B cell (primary cell): ENCODE measurements at regions not wholly inside any gene's neighbourhood (a gene's known extent, or its start where the extent isn't known, plus 50 kb on each side); places are given as distances from the start of the nearest gene placed in this dataset.

Source experiments
- ATAC-seq: fragments of 200-7000 bp; cut with Tn5 transposase; one replicate; pipeline ENCODE4 v1.10.0; 2021; ENCODE audit warnings: low read depth, mild to moderate bottlenecking, moderate number of reproducible peaks, moderate library complexity
- CTCF ChIA-PET: fragments of 350-600 bp; sonication (Branson Sonifier 250); formaldehyde crosslinking; loops from one replicate; lab custom pipeline; 2021; ENCODE audit warnings: antibody characterized with exemption, inconsistent platforms; lab: Charles Lee
- POLR2A ChIA-PET: fragments of 350-600 bp; sonication (Branson Sonifier 250); formaldehyde crosslinking; loops from one replicate; lab custom pipeline; 2021; ENCODE audit warnings: antibody characterized with exemption; lab: Charles Lee
- DNase-seq: peaks from one replicate; pipeline ENCODE4 v3.0.0; 2013
- H2AFZ ChIP-seq: 2 replicates; pipeline ENCODE4 v1.6.1; 2012; ENCODE audit warnings: mild to moderate bottlenecking, low read depth, low read length; ENCODE audit not compliant: insufficient read depth, poor library complexity, severe bottlenecking
- H3K27ac ChIP-seq, 2 donors: 1 replicate in 1 of 2; 2 replicates in 1 of 2; pipeline ENCODE4 v1.5.1; 2012 to 2013; ENCODE audit warnings: low read length in 2 of 2, mild to moderate bottlenecking in 2 of 2, moderate library complexity in 1 of 2
- H3K27me3 ChIP-seq, 4 experiments: fragments of 200-600 bp in 1 of 4; sonication (generic) in 1 of 4; replicated peaks in 1 of 4; 1 replicate in 2 of 4; 2 replicates in 2 of 4; pipeline versions ENCODE4 v1.6.1 to v1.7.0; 2013 to 2016; ENCODE audit warnings: low read length in 3 of 4, mild to moderate bottlenecking in 2 of 4, mixed read lengths in 1 of 4, moderate library complexity in 1 of 4; ENCODE audit not compliant: insufficient read depth in 4 of 4, control insufficient read depth in 3 of 4; ENCODE audit errors: control extremely low read depth in 1 of 4
- H3K36me3 ChIP-seq, 2 experiments: replicated peaks in 1 of 2; 1 replicate in 1 of 2; 2 replicates in 1 of 2; pipeline versions ENCODE4 v1.6.1 to v1.7.1; 2013; ENCODE audit warnings: low read length in 1 of 2; ENCODE audit not compliant: insufficient read depth in 2 of 2, control insufficient read depth in 1 of 2; ENCODE audit errors: control extremely low read depth in 1 of 2, extremely low read depth in 1 of 2
- H3K4me1 ChIP-seq, 2 donors: fragments of 200-600 bp in 1 of 2; sonication (generic) in 1 of 2; 1 replicate in 1 of 2; 2 replicates in 1 of 2; pipeline versions ENCODE4 v1.5.1 to v1.6.1; 2013 to 2017; ENCODE audit warnings: low read length in 2 of 2; ENCODE audit not compliant: control insufficient read depth in 2 of 2, insufficient read depth in 2 of 2
- H3K4me2 ChIP-seq: replicated peaks from 2 replicates; pipeline ENCODE3; 2012; ENCODE audit warnings: mild to moderate bottlenecking, low read depth, low read length; ENCODE audit not compliant: poor library complexity, severe bottlenecking
- H3K4me3 ChIP-seq, 5 experiments: fragments of 200-600 bp in 1 of 5; sonication (generic) in 1 of 5; 1 replicate in 3 of 5; 2 replicates in 2 of 5; pipeline versions ENCODE4 v1.5.1 to v1.7.0; 2011 to 2016; ENCODE audit warnings: low read length in 4 of 5, mild to moderate bottlenecking in 4 of 5, low read depth in 2 of 5, control low read depth in 1 of 5, moderate library complexity in 1 of 5; ENCODE audit not compliant: insufficient read depth in 1 of 5; ENCODE audit errors: control extremely low read depth in 1 of 5, extremely low read depth in 1 of 5
- H3K79me2 ChIP-seq: fragments of 200-600 bp; sonication (generic); one replicate; pipeline ENCODE4 v1.6.0; 2016; ENCODE audit warnings: low read length; ENCODE audit not compliant: control insufficient read depth, insufficient read depth
- H3K9ac ChIP-seq: fragments of 200-600 bp; sonication (generic); 2 replicates; pipeline ENCODE4 v1.6.1; 2017; ENCODE audit warnings: mild to moderate bottlenecking, low read length, moderate library complexity
- H3K9me3 ChIP-seq, 3 donors: one replicate each; pipeline versions ENCODE4 v1.6.1 to v1.7.1; 2013; ENCODE audit warnings: low read length in 2 of 3; ENCODE audit not compliant: control insufficient read depth in 2 of 3, insufficient read depth in 1 of 3; ENCODE audit errors: control extremely low read depth in 1 of 3
- H4K20me1 ChIP-seq: 2 replicates; pipeline ENCODE4 v1.6.0; 2012; ENCODE audit warnings: mild to moderate bottlenecking, low read length; ENCODE audit not compliant: insufficient read depth, control insufficient read depth, poor library complexity, severe bottlenecking
- H3K27ac Mint-ChIP-seq: one replicate; pipeline ENCODE4 v1.8.0; 2021; ENCODE audit warnings: mixed read lengths
- H3K27me3 Mint-ChIP-seq: one replicate; pipeline ENCODE4 v1.8.0; 2021; ENCODE audit warnings: mixed read lengths
- H3K4me1 Mint-ChIP-seq: one replicate; pipeline ENCODE4 v1.8.0; 2021; ENCODE audit warnings: mixed read lengths
- H3K4me3 Mint-ChIP-seq: one replicate; pipeline ENCODE4 v1.8.0; 2021; ENCODE audit warnings: mixed read lengths
- H3K9me3 Mint-ChIP-seq: one replicate; pipeline ENCODE4 v1.8.0; 2022; ENCODE audit warnings: mixed read lengths; ENCODE audit not compliant: insufficient read depth
- CTCF ChIP-seq: fragments of 200-600 bp; IDR thresholded peaks from one replicate; pipeline ENCODE4 v1.8.0; 2022; ENCODE audit warnings: antibody characterized with exemption, mild to moderate bottlenecking
- EZH2 ChIP-seq: IDR thresholded peaks from 2 replicates; pipeline ENCODE4 v1.6.1; 2012; ENCODE audit warnings: borderline replicate concordance, low read depth, mild to moderate bottlenecking, moderate library complexity, low read length; ENCODE audit not compliant: insufficient read depth, poor library complexity, severe bottlenecking
- WGBS: methylation state at CpG from one replicate; pipeline ENCODE4 v1.1.5; 2013; ENCODE audit warnings: missing lambda C conversion rate; ENCODE audit not compliant: insufficient coverage; 5-methylcytosine and 5-hydroxymethylcytosine counted together
- intact Hi-C: fragments of 100-400 bp; cut with micrococcal nuclease; formaldehyde crosslinking; loops from one replicate; pipeline ENCODE4 v1.10.0; 2022

- Histone ChIP-seq H2AFZ (no peak overlapping the region), H3K9ac (no peak overlapping the region), H3K27ac (no peak overlapping the region), H3K4me2 (no peak overlapping the region), H3K79me2 (no peaks in the 10 kb centered on the region), H4K20me1 (no peaks in the 10 kb centered on the region), H3K9me3 (peaks cover 0 to 5% (median 0%) of the 10 kb centered on the region in 3 donors), H3K4me1 (no peaks in the 10 kb centered on the region), H3K4me3 (no peak overlapping the region), H3K36me3 (no peaks in the 10 kb centered on the region), H3K27me3 (no peaks in the 10 kb centered on the region)
- ChIA-PET POLR2A (no interaction called here), CTCF (no interaction called here)
- intact Hi-C loops = no loop called here
- TF ChIP-seq CTCF (no peak), EZH2 (no peak)
- H3K9me3 Mint-ChIP-seq = no peaks in the 10 kb centered on the region
- ATAC-seq (no peak), DNase-seq (no peak)
- no peak overlapping the region for H3K27ac Mint-ChIP-seq
- H3K4me3 Mint-ChIP-seq = no peak overlapping the region
- H3K4me1 Mint-ChIP-seq = no peaks in the 10 kb centered on the region
- peaks cover 23% of the 10 kb centered on the region for H3K27me3 Mint-ChIP-seq
- 95% methylated on average over 4 of the region's 4 CpGs for WGBS
These were observed 126.3 kb upstream of the NANOS1 start for GRCh38 chr10:118903251-118903650.

GRCh38 chr10:118903691-118904090 lies 125.8 kb upstream of the NANOS1 start:
- no peak overlapping the region for H3K9ac ChIP-seq
- ChIA-PET POLR2A (no interaction called here), CTCF (no interaction called here)
- H3K27ac ChIP-seq = no peak overlapping the region
- H3K4me3 ChIP-seq = no peak overlapping the region
- H3K9me3 ChIP-seq = peaks cover 0 to 5% (median 0%) of the 10 kb centered on the region in 3 donors
- H3K4me1 Mint-ChIP-seq = no peaks in the 10 kb centered on the region
- no peaks in the 10 kb centered on the region for H4K20me1 ChIP-seq
- peaks cover 23% of the 10 kb centered on the region for H3K27me3 Mint-ChIP-seq
- TF ChIP-seq CTCF (no peak), EZH2 (no peak)
- H2AFZ ChIP-seq = no peak overlapping the region
- no peaks in the 10 kb centered on the region for H3K27me3 ChIP-seq
- no peaks in the 10 kb centered on the region for H3K36me3 ChIP-seq
- H3K9me3 Mint-ChIP-seq = no peaks in the 10 kb centered on the region
- no peak overlapping the region for H3K4me3 Mint-ChIP-seq
- H3K27ac Mint-ChIP-seq = no peak overlapping the region
- DNase-seq (no peak), ATAC-seq (no peak)
- no peaks in the 10 kb centered on the region for H3K4me1 ChIP-seq
- intact Hi-C loops = no loop called here
- H3K4me2 ChIP-seq = no peak overlapping the region
- no peaks in the 10 kb centered on the region for H3K79me2 ChIP-seq
